SIG-M5 treated with dmso at 0.1 percent for 504 hours (cell line): ENCODE measurements at regions not wholly inside any gene's neighbourhood (a gene's known extent, or its start where the extent isn't known, plus 50 kb on each side); places are given as distances from the start of the nearest gene placed in this dataset.

ENCODE experiments used
- DNase-seq: peaks from one replicate; lab custom pipeline; 2025; ENCODE audit not compliant: unreplicated experiment; lab: John Stamatoyannopoulos, UW

- no peak for DNase-seq
These were observed 64.4 kb upstream of the SPATA31E1 start for GRCh38 chr9:87818308-87818707.

DNA sequence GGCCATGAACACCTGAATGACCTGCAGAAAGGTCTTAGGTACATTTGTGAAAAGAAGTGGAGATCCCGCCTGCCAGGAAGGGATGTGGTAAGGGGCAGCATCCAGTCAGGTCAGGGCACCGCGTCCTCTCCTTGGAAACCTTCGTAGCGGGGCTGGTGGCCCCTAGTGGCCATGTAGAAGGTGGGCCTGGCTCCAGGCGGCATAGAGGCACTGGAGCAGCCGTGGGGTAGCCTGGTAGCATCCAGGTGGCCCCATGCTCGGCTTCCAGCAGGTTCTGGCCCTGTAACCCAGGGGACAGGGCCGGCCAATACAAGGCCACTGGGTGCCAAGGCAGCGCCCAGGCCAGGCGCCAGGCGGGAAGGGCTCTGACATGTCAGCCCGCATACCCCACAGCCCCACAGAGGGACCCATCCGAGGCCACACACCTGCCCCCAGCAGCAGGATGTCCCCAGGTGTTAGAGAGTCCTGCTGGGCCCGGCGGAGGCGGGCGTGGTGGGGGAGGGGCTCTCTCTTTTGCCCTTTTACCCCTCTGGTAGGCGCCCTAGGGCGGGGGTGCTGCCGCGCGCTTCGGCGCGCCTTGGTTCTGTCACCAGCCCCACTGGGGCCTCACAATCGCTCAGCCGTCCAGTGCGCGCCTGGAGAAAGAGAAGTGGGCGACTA is 58.3 kb upstream of the SPATA31E1 start:
- DNase-seq = no peak

DNA sequence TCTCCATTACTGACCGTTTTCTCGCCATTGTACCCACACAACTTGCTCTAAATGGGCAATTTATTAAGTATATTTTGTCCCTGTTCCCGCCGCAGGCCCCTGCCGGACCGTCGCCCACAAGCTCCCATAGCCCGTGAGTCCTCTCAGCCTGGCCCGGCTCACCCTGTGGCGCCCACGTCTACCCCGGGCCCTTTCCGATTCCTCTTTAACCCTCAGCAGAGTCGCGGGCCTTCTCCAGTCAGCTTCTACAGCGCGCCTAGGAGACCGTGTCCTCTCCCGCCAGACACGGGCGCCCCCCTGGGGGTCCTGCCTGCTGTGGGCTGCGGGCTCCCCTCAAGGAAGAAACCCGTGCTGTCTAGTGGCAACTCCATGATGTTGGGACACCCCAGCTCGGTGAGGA is 57.8 kb upstream of the SPATA31E1 start:
- no peak for DNase-seq

DNA sequence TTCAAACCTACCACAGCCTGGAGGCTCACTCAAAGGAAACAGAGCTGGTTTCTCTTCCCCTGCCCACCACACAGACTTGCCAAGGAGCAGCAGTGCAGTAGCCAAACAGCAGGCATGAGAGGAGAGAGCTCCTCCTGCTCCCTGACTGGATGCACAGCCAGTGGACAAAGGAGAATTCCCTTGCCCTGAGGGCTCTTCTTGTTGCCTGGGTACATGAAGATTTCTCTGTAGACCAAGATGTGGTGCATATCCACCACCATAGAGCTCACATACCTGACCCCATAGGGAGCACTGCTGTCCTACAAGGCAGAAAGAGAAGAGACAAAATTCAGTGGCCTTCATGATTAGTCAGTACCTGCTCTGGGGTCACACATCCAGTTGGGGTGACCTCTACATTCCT is 56.3 kb upstream of the SPATA31E1 start:
- no peak for DNase-seq

- no peak for DNase-seq
These were observed 55.3 kb upstream of the SPATA31E1 start for GRCh38 chr9:87827341-87827740.

DNA sequence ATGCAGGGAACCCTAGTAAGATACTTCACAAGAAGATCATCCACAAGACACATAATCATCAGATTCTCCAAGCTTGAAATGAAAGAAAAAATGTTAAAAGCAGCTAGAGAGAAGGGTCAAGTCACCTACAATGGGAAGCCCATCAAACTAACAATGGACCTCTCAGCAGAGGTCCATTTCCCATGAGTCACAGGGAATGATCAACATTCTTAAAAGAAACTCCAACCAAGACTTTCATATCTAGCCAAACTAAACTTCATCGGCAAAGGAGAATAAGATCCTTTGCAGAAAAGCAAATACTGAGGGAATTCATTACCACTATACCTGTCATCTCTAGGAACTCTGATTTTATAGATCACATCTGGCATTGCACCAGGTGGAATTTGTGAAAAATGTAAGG is 52.9 kb upstream of the SPATA31E1 start:
- DNase-seq = no peak

GRCh38 chr9:87830446-87830845 is 52.2 kb upstream of the SPATA31E1 start:
- DNase-seq = no peak

- no peak for DNase-seq
These were observed 51.5 kb upstream of the SPATA31E1 start for GRCh38 chr9:87831159-87831558.
